GM12892 (cell line): ENCODE measurements at regions not wholly inside any gene's neighbourhood (a gene's known extent, or its start where the extent isn't known, plus 50 kb on each side); places are given as distances from the start of the nearest gene placed in this dataset.

ENCODE experiments used
- POLR2A ChIP-seq: IDR thresholded peaks from 2 replicates; pipeline ENCODE4 v1.6.1; 2011; ENCODE audit warnings: low read depth, low read length, control low read depth
- POLR2AphosphoS5 ChIP-seq: IDR thresholded peaks from 2 replicates; pipeline ENCODE4 v1.6.1; 2011; ENCODE audit warnings: low read depth, low read length, control low read depth
- TAF1 ChIP-seq: IDR thresholded peaks from 2 replicates; pipeline ENCODE4 v1.6.1; 2011; ENCODE audit warnings: low read depth, mild to moderate bottlenecking, control low read depth, low read length, borderline replicate concordance

DNA sequence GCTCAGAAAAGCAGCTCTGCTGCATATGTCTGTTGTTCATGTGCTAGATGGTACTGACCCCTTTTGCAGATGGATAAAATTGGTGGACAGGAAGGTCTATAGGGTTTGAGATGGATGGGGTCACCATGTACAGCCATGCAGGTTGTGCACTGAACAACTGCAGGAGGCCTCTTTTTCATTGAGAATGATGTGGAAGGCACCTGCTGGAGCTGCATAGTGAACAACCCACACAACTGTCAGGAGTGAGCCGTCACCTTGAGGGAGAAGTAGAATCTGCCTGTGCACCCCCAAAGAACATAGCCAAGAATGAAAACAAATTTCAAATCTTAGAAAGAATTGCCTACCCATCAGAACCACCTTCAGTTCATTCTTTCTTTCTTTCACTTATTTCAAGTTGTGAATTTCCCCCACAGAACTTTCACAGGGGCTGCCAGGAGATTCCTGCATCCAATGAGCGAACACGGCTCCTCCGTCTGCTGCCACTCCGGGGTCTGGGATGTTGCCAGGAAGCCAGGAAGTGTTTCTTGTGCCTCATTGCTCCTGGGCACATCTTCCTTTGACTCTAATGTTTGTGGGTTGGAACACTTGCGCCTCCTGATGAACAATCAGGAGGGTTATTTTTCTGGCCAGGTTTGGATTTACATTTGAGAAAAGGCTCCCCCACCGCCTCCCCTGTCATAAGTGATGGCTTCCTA is 53.7 kb upstream of the DOCK1 start:
- TF ChIP-seq POLR2A (no peak), POLR2AphosphoS5 (no peak), TAF1 (no peak)
